Endodermal cell (in vitro differentiated cells): ENCODE measurements at regions not wholly inside any gene's neighbourhood (a gene's known extent, or its start where the extent isn't known, plus 50 kb on each side); places are given as distances from the start of the nearest gene placed in this dataset.

ENCODE experiments used
- DNase-seq: peaks from one replicate; pipeline ENCODE4 v3.0.0-alpha.2; 2017
- H3K27ac ChIP-seq: 2 replicates; pipeline ENCODE4 v1.5.1; 2013; ENCODE audit warnings: mild to moderate bottlenecking, low read depth, low read length, moderate library complexity
- H3K27me3 ChIP-seq: 2 replicates; pipeline ENCODE4 v1.6.1; 2013; ENCODE audit warnings: mild to moderate bottlenecking, low read length, moderate library complexity; ENCODE audit not compliant: insufficient read depth, control insufficient read depth, poor library complexity, severe bottlenecking
- H3K36me3 ChIP-seq: 2 replicates; pipeline ENCODE4 v1.7.0; 2013; ENCODE audit warnings: mild to moderate bottlenecking, low read length, moderate library complexity; ENCODE audit not compliant: control insufficient read depth, insufficient read depth
- H3K4me1 ChIP-seq: one replicate; pipeline ENCODE4 v1.7.0; 2013; ENCODE audit warnings: low read length; ENCODE audit not compliant: control insufficient read depth, insufficient read depth
- H3K4me3 ChIP-seq: 2 replicates; pipeline ENCODE4 v1.5.1; 2013; ENCODE audit warnings: mild to moderate bottlenecking, low read length, moderate library complexity
- H3K9ac ChIP-seq: 2 replicates; pipeline ENCODE4 v1.6.1; 2013; ENCODE audit warnings: mild to moderate bottlenecking, low read length, moderate library complexity; ENCODE audit not compliant: poor library complexity, severe bottlenecking; ENCODE audit errors: extremely low read depth
- H3K9me3 ChIP-seq: 2 replicates; pipeline ENCODE4 v1.6.1; 2013; ENCODE audit warnings: mild to moderate bottlenecking, low read length, moderate library complexity; ENCODE audit not compliant: control insufficient read depth
- H3K27ac Mint-ChIP-seq: 2 replicates; pipeline ENCODE4 v1.8.0; 2020; ENCODE audit warnings: mixed read lengths
- H3K27me3 Mint-ChIP-seq: 2 replicates; pipeline ENCODE4 v1.8.0; 2021; ENCODE audit warnings: mild to moderate bottlenecking, mixed read lengths; ENCODE audit not compliant: insufficient read depth
- H3K36me3 Mint-ChIP-seq: 2 replicates; pipeline ENCODE4 v1.8.0; 2020; ENCODE audit warnings: low read depth, mixed read lengths
- H3K4me1 Mint-ChIP-seq: 2 replicates; pipeline ENCODE4 v1.8.0; 2020; ENCODE audit warnings: mixed read lengths
- H3K4me3 Mint-ChIP-seq: 2 replicates; pipeline ENCODE4 v1.8.0; 2020; ENCODE audit warnings: mild to moderate bottlenecking, moderate library complexity, mixed read lengths
- H3K9me3 Mint-ChIP-seq: 2 replicates; pipeline ENCODE4 v1.8.0; 2020; ENCODE audit warnings: mild to moderate bottlenecking, mixed read lengths
- CTCF ChIP-seq: fragments of 200-600 bp; sonication (generic); conservative IDR thresholded peaks from 2 replicates; pipeline ENCODE4 v1.5.0; 2021; ENCODE audit warnings: antibody characterized with exemption, mild to moderate bottlenecking
- WGBS, 2 experiments: methylation state at CpG; one replicate each; pipeline versions ENCODE4 v1.1.5 to v1.1.7; 2013; ENCODE audit warnings: missing lambda C conversion rate in 2 of 2, mixed read lengths in 1 of 2; ENCODE audit not compliant: insufficient coverage in 1 of 2, insufficient read length in 1 of 2; 5-methylcytosine and 5-hydroxymethylcytosine counted together

- Histone ChIP-seq H3K27ac (no peak overlapping the region), H3K9me3 (no peaks in the 10 kb centered on the region), H3K27me3 (no peaks in the 10 kb centered on the region), H3K4me1 (peaks cover 3% of the 10 kb centered on the region), H3K9ac (no peak overlapping the region), H3K4me3 (no peak overlapping the region), H3K36me3 (no peaks in the 10 kb centered on the region)
- no peaks in the 10 kb centered on the region for H3K27me3 Mint-ChIP-seq
- WGBS, 2 experiments = 96% methylated on average over 1 of the region's 1 CpG; no CpG with 5 or more reads in 1 of the 2 experiments
- no peak for TF ChIP-seq CTCF
- no peak for DNase-seq
- no peak overlapping the region for H3K27ac Mint-ChIP-seq
- H3K36me3 Mint-ChIP-seq = no peaks in the 10 kb centered on the region
- H3K4me1 Mint-ChIP-seq = peaks cover 32% of the 10 kb centered on the region
- H3K9me3 Mint-ChIP-seq = no peaks in the 10 kb centered on the region
- no peak overlapping the region for H3K4me3 Mint-ChIP-seq
These were observed 121.5 kb upstream of the COL8A1 start for GRCh38 chr3:99516936-99517335.

GRCh38 chr3:99515891-99516290 lies 122.5 kb upstream of the COL8A1 start:
- no peaks in the 10 kb centered on the region for H3K9me3 ChIP-seq
- H3K4me1 ChIP-seq = peaks cover 3% of the 10 kb centered on the region
- TF ChIP-seq CTCF = no peak
- H3K27ac ChIP-seq = no peak overlapping the region
- Mint-ChIP-seq H3K36me3 (no peaks in the 10 kb centered on the region), H3K27me3 (no peaks in the 10 kb centered on the region), H3K27ac (no peak overlapping the region), H3K4me3 (no peak overlapping the region), H3K4me1 (peaks cover 27% of the 10 kb centered on the region), H3K9me3 (no peaks in the 10 kb centered on the region)
- H3K4me3 ChIP-seq = no peak overlapping the region
- WGBS, 2 experiments = 94 to 100% methylated on average over 2 to 4 of the region's 4 CpGs
- no peaks in the 10 kb centered on the region for H3K36me3 ChIP-seq
- no peak for DNase-seq
- H3K9ac ChIP-seq = no peak overlapping the region
- H3K27me3 ChIP-seq = no peaks in the 10 kb centered on the region

- Mint-ChIP-seq H3K4me1 (peaks cover 7% of the 10 kb centered on the region), H3K36me3 (no peaks in the 10 kb centered on the region), H3K27me3 (no peaks in the 10 kb centered on the region), H3K4me3 (no peak overlapping the region), H3K9me3 (no peaks in the 10 kb centered on the region), H3K27ac (no peak overlapping the region)
- no peak overlapping the region for H3K9ac ChIP-seq
- no peaks in the 10 kb centered on the region for H3K9me3 ChIP-seq
- no peak for DNase-seq
- no peak for TF ChIP-seq CTCF
- H3K4me3 ChIP-seq = no peak overlapping the region
- WGBS, 2 experiments = 79 to 92% methylated on average over 3 to 5 of the region's 5 CpGs
- H3K27ac ChIP-seq = no peak overlapping the region
- H3K27me3 ChIP-seq = no peaks in the 10 kb centered on the region
- H3K4me1 ChIP-seq = no peaks in the 10 kb centered on the region
- H3K36me3 ChIP-seq = no peaks in the 10 kb centered on the region
These were observed 129.2 kb upstream of the COL8A1 start for GRCh38 chr3:99509224-99509623.
